Mesodermal cell (in vitro differentiated cells): ENCODE measurements at regions not wholly inside any gene's neighbourhood (a gene's known extent, or its start where the extent isn't known, plus 50 kb on each side); places are given as distances from the start of the nearest gene placed in this dataset.

ENCODE experiments used
- H3K27ac ChIP-seq: 2 replicates; pipeline ENCODE4 v1.7.0; 2013; ENCODE audit warnings: mild to moderate bottlenecking, low read depth, low read length, moderate library complexity; ENCODE audit not compliant: severe bottlenecking
- H3K36me3 ChIP-seq: 2 replicates; pipeline ENCODE4 v1.7.1; 2013; ENCODE audit warnings: mild to moderate bottlenecking, low read length, moderate library complexity; ENCODE audit not compliant: control insufficient read depth, insufficient read depth
- H3K4me1 ChIP-seq: one replicate; pipeline ENCODE4 v1.7.1; 2013; ENCODE audit warnings: mild to moderate bottlenecking, low read length; ENCODE audit not compliant: insufficient read depth, control insufficient read depth, poor library complexity, severe bottlenecking
- H3K4me3 ChIP-seq: 2 replicates; pipeline ENCODE4 v1.7.0; 2013; ENCODE audit warnings: low read length, control low read depth, mild to moderate bottlenecking; ENCODE audit not compliant: insufficient read depth, poor library complexity, severe bottlenecking; ENCODE audit errors: extremely low read depth
- H3K9me3 ChIP-seq: 2 replicates; pipeline ENCODE4 v1.7.1; 2013; ENCODE audit warnings: mild to moderate bottlenecking, low read length, moderate library complexity; ENCODE audit not compliant: control insufficient read depth
- WGBS, 2 experiments: methylation state at CpG; one replicate each; pipeline ENCODE4 v1.1.5; 2013; ENCODE audit warnings: missing lambda C conversion rate in 2 of 2; ENCODE audit not compliant: insufficient coverage in 2 of 2; 5-methylcytosine and 5-hydroxymethylcytosine counted together

DNA sequence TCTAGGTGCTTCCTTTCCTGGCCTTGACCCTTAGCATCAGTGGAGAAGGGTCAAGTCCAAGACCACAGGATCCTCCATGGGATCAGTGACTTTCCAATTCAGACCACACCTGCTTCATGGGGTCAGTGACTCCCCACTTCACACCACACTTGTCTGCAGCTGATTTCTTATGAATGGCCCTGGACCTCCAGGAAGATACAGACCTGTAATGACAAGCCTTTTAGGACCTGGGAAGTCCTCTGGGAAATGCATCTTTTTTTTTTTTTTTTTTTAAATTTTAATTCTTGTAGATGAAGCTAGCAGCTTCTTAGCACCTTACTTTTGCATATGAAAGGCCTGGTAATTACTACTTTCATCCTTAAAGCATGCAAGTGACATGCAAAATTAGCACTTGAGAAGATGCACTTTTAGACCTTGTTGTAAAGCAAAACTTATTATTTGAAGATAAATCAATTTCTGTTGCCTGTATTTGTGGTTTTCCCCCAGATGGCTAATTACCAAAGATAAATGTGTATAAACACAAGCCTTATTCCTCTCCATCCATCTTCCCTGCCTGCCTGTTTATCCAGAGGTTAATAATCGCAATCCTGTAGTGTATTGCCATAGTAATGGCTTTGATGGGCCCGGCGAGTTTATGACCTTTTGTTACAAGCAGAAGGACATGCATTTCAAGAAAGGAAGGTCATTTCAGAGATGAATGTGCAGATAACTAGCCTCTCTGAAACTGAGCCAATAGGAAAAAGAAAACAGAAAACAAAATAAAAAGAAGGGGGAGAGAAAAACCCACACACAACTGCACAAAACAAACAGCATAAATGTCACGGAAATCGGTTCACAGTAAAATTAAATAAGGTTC, 1018.7 kb downstream of the TYW1 start:
- no peak overlapping the region for H3K27ac ChIP-seq
- H3K36me3 ChIP-seq = no peaks in the 10 kb centered on the region
- H3K4me1 ChIP-seq = peaks cover 2% of the 10 kb centered on the region
- no CpG with 5 or more reads among the region's 5 CpGs for WGBS, 2 experiments
- no peaks in the 10 kb centered on the region for H3K9me3 ChIP-seq
- H3K4me3 ChIP-seq = no peak overlapping the region

- Histone ChIP-seq H3K4me1 (peaks cover 2% of the 10 kb centered on the region), H3K27ac (no peak overlapping the region), H3K9me3 (no peaks in the 10 kb centered on the region), H3K36me3 (no peaks in the 10 kb centered on the region), H3K4me3 (no peak overlapping the region)
- WGBS, 2 experiments = 61 to 63% methylated on average over 2 of the region's 2 CpGs
Observed at GRCh38 chr7:68015978-68016532, 1019.4 kb downstream of the TYW1 start.

- no peak overlapping the region for H3K27ac ChIP-seq
- 100% methylated on average over 1 of the region's 3 CpGs; no CpG with 5 or more reads in 1 of the 2 experiments for WGBS, 2 experiments
- H3K4me3 ChIP-seq = no peak overlapping the region
- no peaks in the 10 kb centered on the region for H3K9me3 ChIP-seq
- no peaks in the 10 kb centered on the region for H3K36me3 ChIP-seq
- peaks cover 2% of the 10 kb centered on the region for H3K4me1 ChIP-seq
Observed at GRCh38 chr7:68020102-68020501, 1023.5 kb downstream of the TYW1 start.

DNA sequence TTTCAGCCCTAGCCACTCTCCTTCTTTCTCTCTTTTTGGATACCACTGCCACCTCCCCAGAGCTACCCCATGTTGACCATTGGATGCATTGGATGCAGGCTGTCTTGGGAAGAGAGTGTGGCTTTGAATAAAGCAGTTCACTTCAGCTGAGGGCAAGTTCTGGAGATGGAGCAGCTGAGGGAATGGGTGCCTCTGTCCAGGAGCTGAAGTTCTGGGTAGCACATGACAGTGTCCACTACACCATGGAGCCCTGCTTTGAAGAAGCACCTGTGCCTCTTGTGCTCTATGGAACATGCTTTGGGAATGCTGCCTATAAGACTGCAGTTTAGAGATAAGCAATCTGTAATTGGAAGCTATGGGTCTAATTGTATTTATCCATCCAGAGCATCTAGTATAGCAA, 1028.7 kb downstream of the TYW1 start:
- no peaks in the 10 kb centered on the region for H3K36me3 ChIP-seq
- H3K4me1 ChIP-seq = no peaks in the 10 kb centered on the region
- H3K27ac ChIP-seq = no peak overlapping the region
- H3K4me3 ChIP-seq = no peak overlapping the region
- peaks cover 5% of the 10 kb centered on the region for H3K9me3 ChIP-seq

DNA sequence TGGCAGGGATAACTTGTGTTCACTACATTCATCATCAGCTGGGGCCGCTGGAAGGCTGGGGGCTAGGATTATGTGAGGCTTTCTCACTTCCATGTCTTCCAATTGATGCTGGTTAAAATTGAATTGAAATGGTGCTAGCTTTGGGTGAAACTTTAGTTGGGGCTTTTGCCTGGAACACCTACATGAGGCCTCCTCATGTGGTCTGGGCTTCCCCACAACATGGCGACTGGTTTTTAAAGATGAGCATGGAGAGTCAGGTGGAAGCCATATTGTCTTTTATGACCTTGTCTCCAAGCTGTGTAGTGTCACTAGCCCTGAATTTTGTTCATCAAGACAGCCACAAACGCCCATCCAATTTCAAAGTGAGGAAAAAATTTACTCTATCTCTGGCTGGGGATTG, 1033.9 kb downstream of the TYW1 start:
- Histone ChIP-seq H3K4me3 (no peak overlapping the region), H3K36me3 (no peaks in the 10 kb centered on the region), H3K4me1 (no peaks in the 10 kb centered on the region), H3K9me3 (peaks cover 7% of the 10 kb centered on the region), H3K27ac (no peak overlapping the region)
- 100% methylated on average over 1 of the region's 3 CpGs; no CpG with 5 or more reads in 1 of the 2 experiments for WGBS, 2 experiments

- WGBS, 2 experiments = 85 to 89% methylated on average over 4 of the region's 5 CpGs
- no peaks in the 10 kb centered on the region for H3K36me3 ChIP-seq
- H3K27ac ChIP-seq = no peak overlapping the region
- peaks cover 7% of the 10 kb centered on the region for H3K9me3 ChIP-seq
- H3K4me3 ChIP-seq = no peak overlapping the region
- no peaks in the 10 kb centered on the region for H3K4me1 ChIP-seq
Observed at GRCh38 chr7:68031180-68031943, 1034.7 kb downstream of the TYW1 start.

DNA sequence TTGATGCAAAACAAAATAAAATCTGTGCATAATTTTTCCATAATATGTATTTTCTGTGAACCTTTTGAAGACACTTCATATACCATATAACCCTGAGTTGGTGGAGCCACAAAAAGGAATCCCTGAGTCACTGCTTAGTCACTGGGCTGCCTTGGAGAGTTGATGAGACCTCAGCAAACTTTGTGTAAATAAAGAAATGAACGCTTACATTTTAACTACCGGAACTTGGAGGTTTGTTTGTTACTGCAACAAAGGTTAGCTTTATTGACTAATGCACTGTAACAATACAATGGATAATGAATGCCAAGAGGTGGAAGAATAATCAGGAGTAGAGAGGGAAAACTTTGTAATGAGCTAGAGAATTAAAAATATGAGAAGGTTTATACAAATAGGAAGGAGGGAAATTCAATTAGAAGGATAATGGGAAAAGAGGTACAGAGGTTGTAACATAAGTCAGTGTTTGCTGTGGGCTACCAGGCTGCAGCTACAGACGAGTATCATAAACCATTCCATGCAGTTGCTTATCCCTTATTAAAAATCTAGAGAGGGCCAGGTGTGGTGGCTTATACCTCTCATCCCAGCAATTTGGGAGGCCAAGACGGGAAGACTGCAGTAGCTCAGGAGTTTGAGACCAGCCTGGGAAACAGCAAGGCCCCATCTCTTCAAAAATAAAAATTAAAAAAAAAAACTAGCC, 1042.1 kb downstream of the TYW1 start:
- Histone ChIP-seq H3K36me3 (no peaks in the 10 kb centered on the region), H3K9me3 (no peaks in the 10 kb centered on the region), H3K4me1 (no peaks in the 10 kb centered on the region), H3K4me3 (no peak overlapping the region), H3K27ac (peak overlapping the region; percentile 47)
- 87 to 100% methylated on average over 1 to 2 of the region's 4 CpGs for WGBS, 2 experiments

DNA sequence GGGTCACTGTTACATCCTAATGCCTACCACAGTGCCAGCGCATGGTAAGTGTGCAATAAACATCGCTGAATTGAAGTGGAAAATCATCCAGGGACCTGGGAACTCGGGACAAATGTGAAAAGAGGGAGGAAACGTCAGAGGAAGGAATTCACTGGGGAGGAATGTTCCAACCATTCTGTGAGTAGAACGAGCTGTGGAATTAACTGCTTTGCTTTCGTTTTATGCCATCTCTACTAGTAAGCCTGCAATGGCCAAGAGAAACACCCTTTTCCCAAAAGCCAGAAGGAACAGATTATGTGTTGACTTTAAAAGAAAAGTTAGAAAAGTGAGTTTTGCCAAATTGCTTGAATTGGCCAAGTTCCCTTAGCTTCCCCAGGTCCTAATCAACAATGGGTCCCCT, 1044.9 kb downstream of the TYW1 start:
- H3K9me3 ChIP-seq = no peaks in the 10 kb centered on the region
- WGBS, 2 experiments = 79 to 86% methylated on average over 3 to 5 of the region's 6 CpGs
- no peak overlapping the region for H3K27ac ChIP-seq
- peaks cover 4% of the 10 kb centered on the region for H3K4me1 ChIP-seq
- H3K4me3 ChIP-seq = no peak overlapping the region
- H3K36me3 ChIP-seq = no peaks in the 10 kb centered on the region

- no peaks in the 10 kb centered on the region for H3K36me3 ChIP-seq
- 93 to 96% methylated on average over 3 to 4 of the region's 4 CpGs for WGBS, 2 experiments
- H3K27ac ChIP-seq = no peak overlapping the region
- H3K4me1 ChIP-seq = peaks cover 5% of the 10 kb centered on the region
- H3K9me3 ChIP-seq = no peaks in the 10 kb centered on the region
- H3K4me3 ChIP-seq = no peak overlapping the region
Observed at GRCh38 chr7:68043546-68043945, 1046.9 kb downstream of the TYW1 start.

GRCh38 chr7:68050627-68051026, 1054.0 kb downstream of the TYW1 start:
- Histone ChIP-seq H3K27ac (no peak overlapping the region), H3K9me3 (no peaks in the 10 kb centered on the region), H3K4me1 (peaks cover 5% of the 10 kb centered on the region), H3K4me3 (no peak overlapping the region), H3K36me3 (no peaks in the 10 kb centered on the region)
- 96 to 98% methylated on average over 5 to 8 of the region's 9 CpGs for WGBS, 2 experiments
